Prostate gland (tissue), 2 donors: ENCODE measurements at regions not wholly inside any gene's neighbourhood (a gene's known extent, or its start where the extent isn't known, plus 50 kb on each side); places are given as distances from the start of the nearest gene placed in this dataset.
"Not testable (repeated sequence)": the region's sequence is repeated elsewhere in the genome, so short reads cannot be mapped to it uniquely, and the experiment has no call there.

Experiments
- DNase-seq: peaks from one replicate; pipeline ENCODE4 v3.0.0-alpha.2; 2019; ENCODE audit warnings: low spot score
- H3K27ac ChIP-seq, 2 donors: fragments of 200-600 bp; sonication (generic); 2 replicates each; pipeline ENCODE4 v1.5.1; 2017 to 2019
- H3K27me3 ChIP-seq: fragments of 200-600 bp; sonication (generic); replicated peaks from 2 replicates; pipeline ENCODE4 v1.5.1; 2019; ENCODE audit not compliant: insufficient read depth
- H3K36me3 ChIP-seq, 2 donors: fragments of 200-600 bp; sonication (generic); 1 replicate in 1 of 2; 2 replicates in 1 of 2; pipeline versions ENCODE4 v1.5.1 to v1.8.1; 2017 to 2019
- H3K4me1 ChIP-seq: fragments of 200-600 bp; sonication (generic); replicated peaks from 2 replicates; pipeline ENCODE4 v1.5.1; 2019
- H3K4me3 ChIP-seq, 2 donors: fragments of 200-600 bp; sonication (generic); 2 replicates each; pipeline ENCODE4 v1.5.1; 2017 to 2019
- H3K9me3 ChIP-seq: fragments of 200-600 bp; sonication (generic); 2 replicates; pipeline ENCODE4 v1.5.1; 2017
- CTCF ChIP-seq, 4 experiments: fragments of 200-600 bp in 2 of 4; fragments of 450-650 bp in 2 of 4; sonication (generic) in 2 of 4; IDR thresholded peaks; 1 replicate in 3 of 4; 2 replicates in 1 of 4; pipeline ENCODE4 v1.5.1; 2016 to 2019; ENCODE audit warnings: antibody characterized with exemption in 4 of 4, mild to moderate bottlenecking in 2 of 4, moderate library complexity in 2 of 4
- POLR2A ChIP-seq: fragments of 450-650 bp; IDR thresholded peaks from one replicate; pipeline ENCODE4 v1.6.1; 2016; ENCODE audit warnings: antibody characterized with exemption, mild to moderate bottlenecking
- POLR2AphosphoS5 ChIP-seq: sonication (generic); formaldehyde crosslinking; IDR thresholded peaks from one replicate; pipeline ENCODE4 v1.6.1; 2017; ENCODE audit warnings: antibody characterized with exemption
- WGBS: methylation state at CpG from one replicate; pipeline ENCODE4 v1.1.5; 2018; 5-methylcytosine and 5-hydroxymethylcytosine counted together
- intact Hi-C: fragments of 100-400 bp; cut with DNase I; formaldehyde crosslinking; loops from one replicate; pipeline ENCODE4 v1.14.2; 2022

GRCh38 chr5:163944738-163945137, 439.3 kb downstream of the MAT2B start:
- intact Hi-C loops, result no loop called here
- H3K36me3 ChIP-seq, result no peaks in the 10 kb centered on the region
- DNase-seq, result no peak
- H3K27ac ChIP-seq, result no peak overlapping the region
- no peaks in the 10 kb centered on the region for H3K27me3 ChIP-seq
- H3K4me3 ChIP-seq, result no peak overlapping the region
- H3K9me3 ChIP-seq, result no peaks in the 10 kb centered on the region
- no peaks in the 10 kb centered on the region for H3K4me1 ChIP-seq
- TF ChIP-seq POLR2A (no peak), CTCF (IDR thresholded peaks at IDR 0.05) (no peak), POLR2AphosphoS5 (no peak)

- no peak for DNase-seq
- H3K27me3 ChIP-seq, result no peaks in the 10 kb centered on the region
- H3K36me3 ChIP-seq, result no peaks in the 10 kb centered on the region
- 80% methylated on average over 12 of the region's 12 CpGs for WGBS
- H3K27ac ChIP-seq, result no peak overlapping the region
- TF ChIP-seq POLR2AphosphoS5 (no peak), POLR2A (no peak), CTCF (IDR thresholded peaks at IDR 0.05) (no peak)
- intact Hi-C loops, result no loop called here
- H3K4me3 ChIP-seq, result no peak overlapping the region
- H3K4me1 ChIP-seq, result no peaks in the 10 kb centered on the region
- no peaks in the 10 kb centered on the region for H3K9me3 ChIP-seq
These were observed 442.6 kb downstream of the MAT2B start for GRCh38 chr5:163947848-163948666.

- Histone ChIP-seq H3K4me3 (no peak overlapping the region), H3K4me1 (no peaks in the 10 kb centered on the region), H3K36me3 (no peaks in the 10 kb centered on the region), H3K9me3 (no peaks in the 10 kb centered on the region), H3K27ac (no peak overlapping the region), H3K27me3 (no peaks in the 10 kb centered on the region)
- TF ChIP-seq POLR2AphosphoS5 (no peak), CTCF (IDR thresholded peaks at IDR 0.05) (no peak), POLR2A (no peak)
- 61% methylated on average over 3 of the region's 3 CpGs for WGBS
- intact Hi-C loops, result no loop called here
- no peak for DNase-seq
These were observed 444.8 kb downstream of the MAT2B start for GRCh38 chr5:163950248-163950647.

GRCh38 chr5:163951069-163951468, 445.6 kb downstream of the MAT2B start:
- DNase-seq, result no peak
- intact Hi-C loops, result no loop called here
- H3K36me3 ChIP-seq, result no peaks in the 10 kb centered on the region
- no peaks in the 10 kb centered on the region for H3K9me3 ChIP-seq
- no peak overlapping the region for H3K4me3 ChIP-seq
- H3K27ac ChIP-seq, result no peak overlapping the region
- TF ChIP-seq POLR2AphosphoS5, result no peak
- TF ChIP-seq CTCF (IDR thresholded peaks at IDR 0.05), result no peak
- TF ChIP-seq POLR2A, result no peak
- H3K4me1 ChIP-seq, result no peaks in the 10 kb centered on the region
- WGBS, result 69% methylated on average over 4 of the region's 4 CpGs
- no peaks in the 10 kb centered on the region for H3K27me3 ChIP-seq

- Histone ChIP-seq H3K4me3 (no peak overlapping the region), H3K36me3 (no peaks in the 10 kb centered on the region), H3K4me1 (no peaks in the 10 kb centered on the region), H3K27ac (no peak overlapping the region), H3K27me3 (no peaks in the 10 kb centered on the region), H3K9me3 (no peaks in the 10 kb centered on the region)
- intact Hi-C loops, result no loop called here
- no peak for DNase-seq
- WGBS, result 30% methylated on average over 8 of the region's 8 CpGs
- TF ChIP-seq POLR2AphosphoS5, result no peak
- no peak for TF ChIP-seq CTCF (IDR thresholded peaks at IDR 0.05)
- no peak for TF ChIP-seq POLR2A
These were observed 448.5 kb downstream of the MAT2B start for GRCh38 chr5:163953901-163954300.

GRCh38 chr5:163961230-163961629, 455.8 kb downstream of the MAT2B start:
- intact Hi-C loops, H3K9me3 ChIP-seq, H3K4me1 ChIP-seq, H3K27ac ChIP-seq, H3K27me3 ChIP-seq, H3K36me3 ChIP-seq, DNase-seq, H3K4me3 ChIP-seq: not testable (repeated sequence)
- WGBS, result 52% methylated on average over 5 of the region's 5 CpGs
